ENCODE measurements at regions not wholly inside any gene's neighbourhood (a gene's known extent, or its start where the extent isn't known, plus 50 kb on each side); places are given as distances from the start of the nearest gene placed in this dataset.

DNA sequence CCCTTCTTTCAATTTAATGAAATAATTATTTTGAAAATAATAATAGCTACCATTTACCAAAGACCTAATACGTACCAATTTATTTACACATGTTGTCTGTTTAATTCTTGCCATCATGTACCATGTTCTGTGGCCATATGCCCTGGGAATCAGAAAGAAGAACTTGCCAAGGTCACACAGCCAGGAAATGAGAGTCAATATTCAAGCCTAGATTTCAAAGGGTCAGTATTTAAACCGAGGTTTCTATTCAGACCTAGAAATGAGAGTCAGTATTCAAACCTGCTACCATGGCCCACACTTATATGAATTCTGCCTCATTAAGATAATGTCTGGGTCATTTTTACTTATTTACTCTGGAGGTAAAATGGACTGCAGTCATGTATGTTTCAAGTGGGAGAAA lies 103.6 kb upstream of the TBL1XR1 start:
- DNase-seq, result no peak

DNA sequence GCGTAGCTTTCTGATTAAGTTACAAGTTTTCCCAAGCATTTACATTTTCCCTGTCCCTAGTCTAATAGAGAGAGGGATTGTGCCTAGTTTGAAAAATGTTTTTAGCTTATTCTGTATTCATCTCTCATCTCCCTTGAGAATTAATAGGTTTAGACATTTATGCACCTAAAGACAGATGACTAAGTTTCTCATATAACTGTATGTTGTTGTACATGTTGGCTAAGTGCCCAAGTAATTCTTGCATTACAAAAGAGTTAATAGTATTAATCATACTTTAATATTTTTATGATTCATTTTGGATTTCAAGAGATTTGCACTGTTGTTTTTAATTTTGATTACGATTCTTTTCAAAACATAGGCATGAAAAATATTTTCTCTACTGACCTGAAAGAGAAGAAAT lies 109.0 kb upstream of the TBL1XR1 start:
- DNase-seq, result no peak

DNA sequence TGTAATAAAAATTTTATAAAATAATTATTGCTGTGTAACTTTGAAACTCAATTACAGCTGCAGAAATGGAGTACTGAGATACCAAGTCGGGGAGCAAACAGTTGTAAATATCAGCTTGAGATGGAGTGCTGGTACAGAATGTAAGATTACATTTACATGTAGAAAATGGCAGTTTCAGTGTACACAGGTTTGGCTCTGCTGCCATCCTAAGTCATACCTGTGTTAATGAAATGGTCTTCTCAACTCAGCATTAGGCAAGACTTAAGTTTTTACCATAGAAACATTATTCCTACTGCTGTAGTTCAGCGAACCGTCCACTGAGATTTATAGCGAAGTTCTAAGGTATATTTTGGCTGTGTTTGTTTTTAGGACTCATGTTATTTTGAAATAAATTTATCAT lies 110.1 kb upstream of the TBL1XR1 start:
- no peak for DNase-seq

GRCh38 chr3:177307826-177308225 lies 110.5 kb upstream of the TBL1XR1 start:
- DNase-seq, result no peak

GRCh38 chr3:177308286-177308685 lies 111.0 kb upstream of the TBL1XR1 start:
- DNase-seq, result no peak

DNA sequence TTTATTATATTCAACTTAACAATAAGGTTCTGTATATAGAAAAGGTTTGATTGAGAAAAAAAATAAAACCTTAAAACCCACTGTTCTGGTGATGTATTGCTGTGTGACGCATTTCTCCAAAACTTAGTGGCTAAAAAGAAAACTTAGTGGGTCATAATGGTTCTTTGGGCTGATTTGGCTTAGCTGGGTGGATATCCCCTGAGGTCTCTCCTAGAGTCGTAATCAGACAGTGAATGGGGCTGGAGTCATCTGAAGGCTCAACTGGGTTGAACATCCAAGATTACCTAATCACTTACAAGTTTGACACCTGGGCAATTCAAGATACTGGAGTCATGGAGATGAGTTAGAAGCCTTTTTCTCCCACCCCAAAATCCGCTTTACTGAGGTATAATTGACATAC lies 111.6 kb upstream of the TBL1XR1 start:
- no peak for DNase-seq

- no peak for DNase-seq
These were observed 115.2 kb upstream of the TBL1XR1 start for GRCh38 chr3:177312491-177312890.

DNA sequence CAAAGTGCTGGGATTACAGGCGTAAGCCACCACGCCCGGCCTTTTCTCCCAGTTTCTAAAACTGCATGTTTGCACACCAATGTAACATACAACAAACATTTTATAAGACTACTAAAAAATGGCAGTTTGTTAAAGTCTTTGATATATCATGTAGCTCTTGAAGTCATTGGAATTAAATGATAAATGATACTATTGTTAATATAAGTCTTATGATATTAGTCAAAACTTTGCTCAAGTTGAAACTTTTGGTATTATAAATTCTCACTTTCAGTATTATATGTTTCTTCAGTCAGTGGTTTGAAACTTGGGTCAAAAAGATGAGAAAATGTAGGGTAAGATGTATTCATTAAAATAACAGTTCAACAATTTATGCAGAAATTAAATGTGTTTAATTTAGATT lies 117.6 kb upstream of the TBL1XR1 start:
- DNase-seq, result no peak

GRCh38 chr3:177317247-177317646 lies 120.0 kb upstream of the TBL1XR1 start:
- no peak for DNase-seq

DNA sequence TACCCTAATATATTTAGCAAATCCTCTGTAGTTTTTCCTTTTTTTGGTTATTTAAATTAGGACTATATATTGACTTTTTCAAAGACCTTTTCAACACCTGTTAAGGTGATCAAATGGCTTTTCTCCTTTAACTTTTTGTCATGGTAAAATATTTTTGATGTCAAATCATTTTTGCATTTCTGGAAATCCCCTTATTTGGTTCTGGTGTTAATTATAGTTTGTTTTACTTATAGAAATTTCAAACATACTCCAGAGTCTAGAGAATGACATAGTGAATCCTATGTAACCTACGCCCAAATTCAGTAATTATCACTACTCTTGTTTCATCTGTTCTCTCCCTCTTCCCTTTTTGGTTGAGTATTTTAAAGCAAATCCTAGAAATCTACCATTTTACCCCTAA lies 121.3 kb upstream of the TBL1XR1 start:
- DNase-seq, result no peak

DNA sequence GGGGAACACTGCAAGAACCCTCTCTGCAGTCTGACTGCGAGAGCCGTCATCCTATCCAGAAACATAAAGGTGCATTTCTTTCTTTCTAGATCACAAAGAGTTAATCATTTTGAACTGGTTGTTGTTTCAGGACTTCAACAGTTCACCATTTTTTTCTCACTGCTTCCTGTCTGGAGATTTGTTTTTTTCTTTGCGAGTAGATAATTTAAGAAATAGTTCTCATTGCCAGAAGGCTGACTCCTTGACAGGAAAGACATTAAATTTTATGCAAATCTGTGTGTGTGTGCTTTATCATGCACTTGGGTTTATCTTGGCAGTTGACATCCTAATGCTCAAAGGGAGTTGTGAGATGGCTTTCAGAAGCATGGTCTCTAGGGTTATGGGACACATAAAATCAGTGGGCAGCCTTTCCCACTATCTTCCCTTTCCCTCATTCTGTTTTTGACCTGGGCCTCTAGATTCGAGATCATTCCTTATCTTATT lies 123.5 kb upstream of the TBL1XR1 start:
- DNase-seq, result no peak

GRCh38 chr3:177321819-177322218 lies 124.5 kb upstream of the TBL1XR1 start:
- DNase-seq, result no peak

GRCh38 chr3:177322881-177323280 lies 125.6 kb upstream of the TBL1XR1 start:
- DNase-seq, result no peak

DNA sequence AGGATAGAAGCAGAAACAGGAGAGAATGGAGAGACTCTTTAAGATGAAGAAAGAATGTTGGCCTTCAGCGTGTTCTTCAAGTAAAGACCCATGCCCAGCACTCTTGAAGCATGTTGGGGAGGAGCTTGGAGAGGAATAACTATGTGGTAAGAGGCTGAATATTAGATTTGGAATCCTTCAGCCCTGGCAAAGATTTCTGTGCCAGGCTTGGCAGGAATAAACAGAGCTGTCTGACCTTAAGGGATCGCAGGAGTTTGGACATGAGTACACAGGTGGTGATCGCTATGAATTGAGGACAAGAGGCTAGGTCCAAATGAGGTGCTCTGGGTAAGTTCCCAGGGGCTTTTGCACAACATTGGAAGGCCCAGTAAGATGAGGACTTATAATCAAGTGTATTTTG lies 132.6 kb upstream of the TBL1XR1 start:
- no peak for DNase-seq

GRCh38 chr3:177330779-177331178 lies 133.5 kb upstream of the TBL1XR1 start:
- DNase-seq, result peak in 2 of 3 experiments; percentile 17 to 47

DNA sequence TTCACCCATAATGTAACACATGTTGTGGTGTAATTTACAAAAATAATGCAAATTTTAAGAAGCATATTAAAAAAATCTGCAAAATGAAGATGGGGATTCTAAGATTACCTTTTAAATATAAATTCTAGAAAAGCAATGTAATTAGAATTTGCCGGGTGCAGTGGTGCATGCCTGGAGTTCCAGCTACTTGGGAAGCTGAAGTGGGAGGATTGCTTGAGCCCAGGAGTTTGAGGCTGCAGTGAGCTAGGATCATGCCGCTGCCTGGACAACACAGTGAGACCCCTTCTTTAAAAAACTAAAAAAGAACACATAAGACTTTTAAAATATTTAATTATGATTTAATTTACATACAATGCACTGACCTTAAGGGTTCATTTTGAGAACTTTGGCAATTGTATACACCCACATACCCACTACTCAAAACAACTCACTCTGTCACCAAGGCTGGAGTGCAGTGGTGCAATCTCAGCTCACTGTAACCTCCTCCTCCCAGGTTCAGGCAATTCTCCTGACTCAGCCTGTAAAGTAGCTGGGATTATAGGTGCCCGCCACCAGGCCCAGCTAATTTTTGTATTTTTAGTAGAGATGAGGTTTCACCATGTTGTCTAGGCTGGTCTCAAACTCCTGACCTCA lies 134.0 kb upstream of the TBL1XR1 start:
- DNase-seq, result no peak

GRCh38 chr3:177332955-177333354 lies 135.7 kb upstream of the TBL1XR1 start:
- DNase-seq, result peak in 1 of 3 experiments; percentile 39

DNA sequence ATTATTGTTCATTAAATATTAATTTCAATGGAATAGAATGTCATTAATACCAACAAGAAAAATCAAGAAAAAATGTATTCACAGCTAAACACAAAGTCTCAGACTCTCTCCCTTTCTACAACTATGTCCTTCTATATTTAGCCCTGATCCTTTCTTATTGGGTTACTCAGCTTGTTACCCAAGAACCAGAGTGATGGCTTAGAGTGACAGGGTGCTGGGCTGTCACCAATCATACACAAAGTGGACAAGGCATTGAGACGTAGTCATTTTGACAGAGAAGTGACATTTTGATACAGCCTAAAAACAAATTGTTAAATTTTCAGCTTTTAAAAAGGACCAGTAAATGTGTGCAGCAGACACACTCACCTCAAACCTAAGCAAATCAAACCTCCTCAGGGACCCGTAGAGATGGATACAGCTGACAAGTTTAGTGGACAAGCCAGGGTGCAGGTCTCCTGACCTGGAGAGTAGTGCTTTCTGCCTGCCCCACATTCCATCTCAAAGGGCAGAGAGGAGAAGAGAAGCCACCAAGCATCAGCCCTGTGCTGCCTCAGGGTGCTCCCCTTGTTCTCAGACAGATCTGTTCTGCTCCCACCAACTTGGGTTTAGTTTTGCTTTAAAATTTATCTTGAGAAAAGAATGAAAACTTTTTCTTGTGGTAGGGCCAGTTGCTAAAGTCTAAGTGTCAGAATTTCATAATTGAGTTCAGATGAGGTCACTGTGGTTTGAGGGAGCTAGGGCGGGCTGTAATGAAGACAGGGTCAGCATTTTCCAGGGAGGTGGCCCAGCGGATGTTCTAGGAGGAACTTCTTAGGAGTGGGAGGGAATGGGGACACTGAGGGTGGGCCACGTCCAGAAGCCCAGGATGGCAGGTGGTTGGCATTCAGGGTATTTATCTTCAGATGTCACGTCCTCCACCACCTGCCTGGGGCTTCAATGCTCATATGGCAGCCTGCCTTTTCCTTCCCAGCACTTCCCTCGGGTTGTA lies 136.5 kb upstream of the TBL1XR1 start:
- peak in 2 of 3 experiments; percentile 7 to 58 for DNase-seq

- no peak for DNase-seq
These were observed 137.5 kb upstream of the TBL1XR1 start for GRCh38 chr3:177334803-177335202.

- no peak for DNase-seq
These were observed 138.4 kb upstream of the TBL1XR1 start for GRCh38 chr3:177335728-177336127.

GRCh38 chr3:177336873-177337450 lies 139.7 kb upstream of the TBL1XR1 start:
- DNase-seq, result no peak

DNA sequence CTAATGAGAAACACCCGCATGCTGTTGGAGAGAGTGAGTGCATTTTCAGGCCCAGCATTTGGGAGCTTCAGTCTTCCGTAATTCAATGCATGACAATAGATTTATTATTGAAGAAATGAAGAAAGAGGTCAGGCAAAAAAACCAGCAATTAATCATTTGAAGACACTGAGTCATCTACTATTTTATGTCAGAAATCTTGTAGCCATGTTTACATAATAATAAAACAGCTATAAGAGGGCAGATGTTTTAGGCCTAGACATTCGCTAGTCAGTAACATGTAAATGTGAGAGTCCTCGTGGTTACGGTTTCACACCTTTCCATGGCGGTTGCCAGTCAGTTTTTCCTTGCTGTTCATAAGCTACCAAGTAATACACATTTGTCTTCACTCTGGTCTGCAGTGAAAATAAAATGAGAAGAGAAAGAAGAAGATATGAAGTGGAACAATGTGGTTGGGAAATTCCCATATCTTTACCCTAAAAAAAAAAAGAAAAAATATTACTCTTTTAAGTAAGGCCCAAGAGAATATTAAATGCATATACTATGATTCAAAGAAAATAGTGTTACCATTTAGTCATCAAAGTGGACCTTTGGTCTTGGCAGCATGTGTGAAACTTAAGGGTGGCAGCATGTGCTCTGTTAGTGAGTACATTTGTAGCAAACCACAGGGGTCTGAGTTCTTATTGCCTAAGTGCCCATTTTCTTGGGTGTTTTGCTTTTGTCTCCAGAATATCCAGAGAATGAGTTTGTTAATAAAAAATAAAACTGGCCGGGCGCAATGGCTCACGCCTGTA lies 140.5 kb upstream of the TBL1XR1 start:
- DNase-seq, result no peak

DNA sequence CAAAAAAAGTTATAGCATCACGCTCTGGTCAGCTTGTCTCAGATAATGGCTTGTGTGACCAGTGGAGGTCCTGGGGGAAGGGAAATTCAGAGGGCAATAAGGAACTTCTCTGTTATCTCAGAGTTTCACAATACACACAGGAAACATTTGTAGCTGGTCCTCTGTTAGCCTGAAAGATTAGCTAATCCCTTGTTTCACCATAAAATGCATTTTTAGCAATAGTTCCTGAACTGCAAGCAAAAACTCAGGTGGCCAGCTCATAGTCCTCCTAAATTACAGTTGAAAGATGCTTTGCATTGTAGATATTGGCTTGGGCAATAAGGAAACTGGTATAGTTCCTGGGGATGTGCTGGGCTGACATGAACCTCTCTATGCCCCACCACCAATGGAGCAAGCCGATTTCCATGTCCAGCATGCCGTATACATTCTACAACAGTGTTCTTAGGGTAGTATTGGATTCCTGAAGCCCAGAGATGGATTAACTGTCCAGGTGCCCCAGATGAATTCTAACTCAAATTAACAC lies 141.5 kb upstream of the TBL1XR1 start:
- DNase-seq, result no peak
